WTC11 (cell line): ENCODE measurements at regions not wholly inside any gene's neighbourhood (a gene's known extent, or its start where the extent isn't known, plus 50 kb on each side); places are given as distances from the start of the nearest gene placed in this dataset.

Experiments used
- CDX4 ChIP-seq: fragments of 250-450 bp; sonication (Bioruptor Pico); IDR thresholded peaks from 2 replicates; pipeline ENCODE4 v1.9.0; 2021; ENCODE audit warnings: moderate library complexity, mild to moderate bottlenecking, inconsistent platforms, borderline replicate concordance
- ETV6 ChIP-seq: sonication (generic); formaldehyde crosslinking; IDR thresholded peaks from 2 replicates; pipeline ENCODE4 v1.8.1; 2022; ENCODE audit warnings: mild to moderate bottlenecking, missing genetic modification reagents
- JUN ChIP-seq: sonication (generic); formaldehyde crosslinking; IDR thresholded peaks from 2 replicates; pipeline ENCODE4 v1.8.0; 2023; ENCODE audit warnings: mild to moderate bottlenecking, missing genetic modification reagents
- KAT7 ChIP-seq: sonication (generic); formaldehyde crosslinking; IDR thresholded peaks from 2 replicates; pipeline ENCODE4 v1.8.1; 2023; ENCODE audit warnings: missing genetic modification reagents, mild to moderate bottlenecking, borderline replicate concordance
- NR1H2 ChIP-seq: sonication (generic); formaldehyde crosslinking; IDR thresholded peaks from 2 replicates; pipeline ENCODE4 v1.9.0; 2021; ENCODE audit warnings: mild to moderate bottlenecking, moderate library complexity, missing genetic modification reagents
- NR2C2 ChIP-seq: sonication (generic); formaldehyde crosslinking; IDR thresholded peaks from 2 replicates; pipeline ENCODE4 v1.8.0; 2022; ENCODE audit warnings: mild to moderate bottlenecking, missing genetic modification reagents
- SMAD3 ChIP-seq: sonication (generic); formaldehyde crosslinking; IDR thresholded peaks from 2 replicates; pipeline ENCODE4 v1.8.0; 2022; ENCODE audit warnings: missing genetic modification reagents, mild to moderate bottlenecking, borderline replicate concordance
- TP53 ChIP-seq: sonication (generic); formaldehyde crosslinking; IDR thresholded peaks from 2 replicates; pipeline ENCODE4 v1.8.1; 2023; ENCODE audit warnings: mild to moderate bottlenecking, missing genetic modification reagents
- USF1 ChIP-seq: sonication (generic); formaldehyde crosslinking; IDR thresholded peaks from 2 replicates; pipeline ENCODE4 v1.8.0; 2022; ENCODE audit warnings: mild to moderate bottlenecking, missing genetic modification reagents
- ZNF317 ChIP-seq: sonication (generic); formaldehyde crosslinking; IDR thresholded peaks from 2 replicates; pipeline ENCODE4 v1.8.1; 2023; ENCODE audit warnings: low read depth, mild to moderate bottlenecking, moderate library complexity, missing genetic modification reagents, borderline replicate concordance
- TF ChIP-seq, protein P1 (sequence below): fragments of 200-600 bp; IDR thresholded peaks from 2 replicates; pipeline ENCODE4 v1.8.0; 2022; ENCODE audit warnings: antibody characterized with exemption
- TF ChIP-seq, protein P2 (sequence below): sonication (generic); formaldehyde crosslinking; conservative IDR thresholded peaks from 2 replicates; pipeline ENCODE4 v1.8.1; 2023; ENCODE audit warnings: mild to moderate bottlenecking, low read depth, missing genetic modification reagents, moderate library complexity

DNA sequence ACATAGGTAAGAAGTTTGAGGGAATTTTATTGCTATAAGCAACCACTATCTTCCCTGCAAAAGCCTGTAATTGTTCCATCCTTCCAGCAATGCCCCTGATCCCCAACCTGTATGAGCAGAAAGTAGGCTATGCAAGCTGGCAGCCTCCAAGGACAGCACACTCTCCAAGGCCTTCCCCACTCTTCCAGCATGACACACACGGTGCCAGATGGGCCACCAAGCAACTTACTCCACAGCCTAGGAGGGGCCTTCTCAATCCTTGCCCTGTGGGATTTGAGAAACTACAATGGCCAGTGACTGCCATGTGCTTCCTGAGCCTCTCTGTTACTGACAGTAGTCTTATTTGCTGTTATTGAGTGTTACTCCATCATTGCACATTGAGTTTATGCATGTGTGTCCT is 137.5 kb downstream of the ACTR3 start:
- TF ChIP-seq, protein P1, sequence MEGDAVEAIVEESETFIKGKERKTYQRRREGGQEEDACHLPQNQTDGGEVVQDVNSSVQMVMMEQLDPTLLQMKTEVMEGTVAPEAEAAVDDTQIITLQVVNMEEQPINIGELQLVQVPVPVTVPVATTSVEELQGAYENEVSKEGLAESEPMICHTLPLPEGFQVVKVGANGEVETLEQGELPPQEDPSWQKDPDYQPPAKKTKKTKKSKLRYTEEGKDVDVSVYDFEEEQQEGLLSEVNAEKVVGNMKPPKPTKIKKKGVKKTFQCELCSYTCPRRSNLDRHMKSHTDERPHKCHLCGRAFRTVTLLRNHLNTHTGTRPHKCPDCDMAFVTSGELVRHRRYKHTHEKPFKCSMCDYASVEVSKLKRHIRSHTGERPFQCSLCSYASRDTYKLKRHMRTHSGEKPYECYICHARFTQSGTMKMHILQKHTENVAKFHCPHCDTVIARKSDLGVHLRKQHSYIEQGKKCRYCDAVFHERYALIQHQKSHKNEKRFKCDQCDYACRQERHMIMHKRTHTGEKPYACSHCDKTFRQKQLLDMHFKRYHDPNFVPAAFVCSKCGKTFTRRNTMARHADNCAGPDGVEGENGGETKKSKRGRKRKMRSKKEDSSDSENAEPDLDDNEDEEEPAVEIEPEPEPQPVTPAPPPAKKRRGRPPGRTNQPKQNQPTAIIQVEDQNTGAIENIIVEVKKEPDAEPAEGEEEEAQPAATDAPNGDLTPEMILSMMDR, result no peak
- TF ChIP-seq JUN (no peak), USF1 (no peak), KAT7 (CRISPR knock-in tag) (no peak), NR2C2 (no peak), TP53 (CRISPR knock-in tag) (no peak), SMAD3 (CRISPR knock-in tag) (no peak), CDX4 (CRISPR knock-in tag) (no peak), ETV6 (no peak), ZNF317 (no peak), NR1H2 (CRISPR knock-in tag) (no peak)
- TF ChIP-seq, protein P2, sequence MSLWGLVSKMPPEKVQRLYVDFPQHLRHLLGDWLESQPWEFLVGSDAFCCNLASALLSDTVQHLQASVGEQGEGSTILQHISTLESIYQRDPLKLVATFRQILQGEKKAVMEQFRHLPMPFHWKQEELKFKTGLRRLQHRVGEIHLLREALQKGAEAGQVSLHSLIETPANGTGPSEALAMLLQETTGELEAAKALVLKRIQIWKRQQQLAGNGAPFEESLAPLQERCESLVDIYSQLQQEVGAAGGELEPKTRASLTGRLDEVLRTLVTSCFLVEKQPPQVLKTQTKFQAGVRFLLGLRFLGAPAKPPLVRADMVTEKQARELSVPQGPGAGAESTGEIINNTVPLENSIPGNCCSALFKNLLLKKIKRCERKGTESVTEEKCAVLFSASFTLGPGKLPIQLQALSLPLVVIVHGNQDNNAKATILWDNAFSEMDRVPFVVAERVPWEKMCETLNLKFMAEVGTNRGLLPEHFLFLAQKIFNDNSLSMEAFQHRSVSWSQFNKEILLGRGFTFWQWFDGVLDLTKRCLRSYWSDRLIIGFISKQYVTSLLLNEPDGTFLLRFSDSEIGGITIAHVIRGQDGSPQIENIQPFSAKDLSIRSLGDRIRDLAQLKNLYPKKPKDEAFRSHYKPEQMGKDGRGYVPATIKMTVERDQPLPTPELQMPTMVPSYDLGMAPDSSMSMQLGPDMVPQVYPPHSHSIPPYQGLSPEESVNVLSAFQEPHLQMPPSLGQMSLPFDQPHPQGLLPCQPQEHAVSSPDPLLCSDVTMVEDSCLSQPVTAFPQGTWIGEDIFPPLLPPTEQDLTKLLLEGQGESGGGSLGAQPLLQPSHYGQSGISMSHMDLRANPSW (CRISPR knock-in tag), result no peak
